Testis (tissue), 2 donors: ENCODE measurements at regions not wholly inside any gene's neighbourhood (a gene's known extent, or its start where the extent isn't known, plus 50 kb on each side); places are given as distances from the start of the nearest gene placed in this dataset.

Source experiments
- DNase-seq: peaks from one replicate; pipeline ENCODE4 v3.0.0-alpha.2; 2019
- H3K27ac ChIP-seq, 2 donors: fragments of 200-600 bp; sonication (generic); one replicate each; pipeline ENCODE4 v1.5.1; 2019
- H3K27me3 ChIP-seq: fragments of 200-600 bp; sonication (generic); one replicate; pipeline ENCODE4 v1.5.1; 2019
- H3K36me3 ChIP-seq: fragments of 200-600 bp; sonication (generic); one replicate; pipeline ENCODE4 v1.5.1; 2017; ENCODE audit warnings: low read depth; ENCODE audit errors: missing control alignments
- H3K4me1 ChIP-seq: fragments of 200-600 bp; sonication (generic); one replicate; pipeline ENCODE4 v1.5.1; 2019
- H3K4me3 ChIP-seq, 2 donors: fragments of 200-600 bp; sonication (generic); one replicate each; pipeline ENCODE4 v1.5.1; 2017 to 2019
- H3K9me3 ChIP-seq: fragments of 200-600 bp; sonication (generic); one replicate; pipeline ENCODE4 v1.5.1; 2017
- POLR2A ChIP-seq: fragments of 450-650 bp; IDR thresholded peaks from one replicate; pipeline ENCODE4 v1.6.1; 2017; ENCODE audit warnings: antibody characterized with exemption, mild to moderate bottlenecking, moderate library complexity
- WGBS, 2 donors: methylation state at CpG; one replicate each; pipeline ENCODE4 v1.1.5; 2018; 5-methylcytosine and 5-hydroxymethylcytosine counted together
- intact Hi-C: fragments of 100-400 bp; cut with DNase I; formaldehyde crosslinking; loops from one replicate; pipeline ENCODE4 v1.15.1; 2023; ENCODE audit warnings: low total_unique reads
- TF ChIP-seq, protein P1 (sequence below), 3 experiments: fragments of 450-650 bp in 2 of 3; fragments of 200-600 bp in 1 of 3; sonication (generic) in 1 of 3; IDR thresholded peaks; one replicate each; pipeline ENCODE4 v1.5.1; 2016 to 2019; ENCODE audit warnings: antibody characterized with exemption in 3 of 3, mild to moderate bottlenecking in 2 of 3, moderate library complexity in 1 of 3

DNA sequence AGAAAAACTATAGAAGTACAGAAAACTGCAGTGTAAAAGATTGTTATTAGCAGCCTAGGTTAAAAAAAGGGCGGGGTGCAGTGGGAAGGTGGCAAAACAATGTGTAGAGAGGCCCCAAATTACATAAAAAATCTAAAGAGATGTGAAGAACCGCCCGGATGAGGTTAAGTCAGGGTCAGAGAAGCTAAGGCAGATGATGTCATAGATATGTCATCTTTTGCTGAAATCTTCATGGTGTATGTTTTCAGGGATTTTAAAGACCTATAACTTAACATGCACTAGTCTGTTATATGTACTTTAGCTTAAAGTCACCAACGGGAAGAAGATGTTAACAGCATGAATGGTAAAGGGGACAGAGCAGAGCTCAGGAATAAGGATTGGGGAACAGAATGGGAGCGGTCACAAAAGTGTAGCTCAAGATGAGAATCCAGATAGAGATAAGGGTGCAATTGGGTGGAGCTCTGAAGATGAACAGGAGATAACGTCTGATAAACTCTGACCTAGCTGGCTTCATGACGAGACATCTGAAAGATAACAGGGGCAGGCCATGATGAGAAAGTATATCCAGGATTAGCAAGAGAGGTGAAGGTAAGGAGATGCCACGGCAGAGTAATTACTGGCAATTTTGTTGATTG lies 83.4 kb downstream of the TFAP2A start:
- Histone ChIP-seq H3K4me1 (no peaks in the 10 kb centered on the region), H3K36me3 (no peaks in the 10 kb centered on the region), H3K9me3 (no peaks in the 10 kb centered on the region), H3K27me3 (no peaks in the 10 kb centered on the region), H3K27ac (no peak overlapping the region), H3K4me3 (no peak overlapping the region)
- no peak for TF ChIP-seq POLR2A
- TF ChIP-seq, protein P1, sequence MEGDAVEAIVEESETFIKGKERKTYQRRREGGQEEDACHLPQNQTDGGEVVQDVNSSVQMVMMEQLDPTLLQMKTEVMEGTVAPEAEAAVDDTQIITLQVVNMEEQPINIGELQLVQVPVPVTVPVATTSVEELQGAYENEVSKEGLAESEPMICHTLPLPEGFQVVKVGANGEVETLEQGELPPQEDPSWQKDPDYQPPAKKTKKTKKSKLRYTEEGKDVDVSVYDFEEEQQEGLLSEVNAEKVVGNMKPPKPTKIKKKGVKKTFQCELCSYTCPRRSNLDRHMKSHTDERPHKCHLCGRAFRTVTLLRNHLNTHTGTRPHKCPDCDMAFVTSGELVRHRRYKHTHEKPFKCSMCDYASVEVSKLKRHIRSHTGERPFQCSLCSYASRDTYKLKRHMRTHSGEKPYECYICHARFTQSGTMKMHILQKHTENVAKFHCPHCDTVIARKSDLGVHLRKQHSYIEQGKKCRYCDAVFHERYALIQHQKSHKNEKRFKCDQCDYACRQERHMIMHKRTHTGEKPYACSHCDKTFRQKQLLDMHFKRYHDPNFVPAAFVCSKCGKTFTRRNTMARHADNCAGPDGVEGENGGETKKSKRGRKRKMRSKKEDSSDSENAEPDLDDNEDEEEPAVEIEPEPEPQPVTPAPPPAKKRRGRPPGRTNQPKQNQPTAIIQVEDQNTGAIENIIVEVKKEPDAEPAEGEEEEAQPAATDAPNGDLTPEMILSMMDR (IDR thresholded peaks at IDR 0.05): no peak
- no peak for DNase-seq
- 61 to 70% methylated on average over 8 of the region's 8 CpGs for WGBS, 2 donors
- intact Hi-C loops: no loop called here

DNA sequence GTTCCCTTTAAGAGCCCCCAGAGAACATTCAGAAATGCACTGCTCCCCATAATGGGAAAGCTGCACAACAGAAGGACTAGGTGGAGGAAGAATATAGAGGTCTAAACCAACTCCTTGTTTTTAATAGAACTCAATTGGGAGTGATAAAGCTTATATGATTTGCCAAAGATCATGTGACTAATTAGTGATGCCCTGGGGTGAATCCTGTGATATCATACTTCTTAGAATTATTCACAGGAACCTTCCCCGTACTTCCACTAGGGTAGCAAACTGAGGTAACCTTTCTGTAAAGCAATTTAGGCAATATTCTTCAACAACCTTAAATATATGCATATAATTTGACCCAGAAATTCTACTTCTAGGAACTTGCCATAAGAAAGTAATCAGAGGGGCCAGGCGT lies 84.4 kb downstream of the TFAP2A start:
- intact Hi-C loops: no loop called here
- no peaks in the 10 kb centered on the region for H3K36me3 ChIP-seq
- H3K27me3 ChIP-seq: no peaks in the 10 kb centered on the region
- H3K4me1 ChIP-seq: no peaks in the 10 kb centered on the region
- H3K4me3 ChIP-seq: no peak overlapping the region
- no peak overlapping the region for H3K27ac ChIP-seq
- DNase-seq: no peak
- H3K9me3 ChIP-seq: no peaks in the 10 kb centered on the region
- WGBS, 2 donors: 63 to 89% methylated on average over 2 of the region's 2 CpGs
- TF ChIP-seq, protein P1 (IDR thresholded peaks at IDR 0.05): no peak
- TF ChIP-seq POLR2A: no peak

DNA sequence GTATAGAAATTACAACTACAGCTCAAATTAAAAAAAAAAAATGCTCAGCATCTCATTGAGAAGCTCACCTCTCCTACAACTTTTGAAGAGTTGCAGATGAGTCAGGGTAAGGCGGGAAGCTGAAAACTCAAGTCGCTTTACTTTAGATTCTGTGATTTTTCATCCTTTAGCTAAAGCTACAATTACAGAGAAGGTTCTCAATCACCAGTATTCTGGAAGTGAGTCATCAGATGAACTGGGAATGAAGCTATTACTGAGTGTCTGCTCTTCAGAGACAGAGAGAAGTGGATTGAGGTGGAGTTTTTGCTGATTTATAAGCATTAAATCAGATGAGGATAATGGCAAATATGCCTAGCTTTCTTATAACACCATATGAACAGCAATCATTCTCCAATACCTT lies 91.9 kb downstream of the TFAP2A start:
- TF ChIP-seq POLR2A: no peak
- TF ChIP-seq, protein P1 (IDR thresholded peaks at IDR 0.05): no peak
- no peaks in the 10 kb centered on the region for H3K27me3 ChIP-seq
- no peaks in the 10 kb centered on the region for H3K4me1 ChIP-seq
- H3K36me3 ChIP-seq: no peaks in the 10 kb centered on the region
- no peaks in the 10 kb centered on the region for H3K9me3 ChIP-seq
- intact Hi-C loops: no loop called here
- no peak overlapping the region for H3K27ac ChIP-seq
- no peak overlapping the region for H3K4me3 ChIP-seq
- DNase-seq: no peak
- WGBS, 2 donors: 87 to 91% methylated on average over 2 of the region's 2 CpGs

DNA sequence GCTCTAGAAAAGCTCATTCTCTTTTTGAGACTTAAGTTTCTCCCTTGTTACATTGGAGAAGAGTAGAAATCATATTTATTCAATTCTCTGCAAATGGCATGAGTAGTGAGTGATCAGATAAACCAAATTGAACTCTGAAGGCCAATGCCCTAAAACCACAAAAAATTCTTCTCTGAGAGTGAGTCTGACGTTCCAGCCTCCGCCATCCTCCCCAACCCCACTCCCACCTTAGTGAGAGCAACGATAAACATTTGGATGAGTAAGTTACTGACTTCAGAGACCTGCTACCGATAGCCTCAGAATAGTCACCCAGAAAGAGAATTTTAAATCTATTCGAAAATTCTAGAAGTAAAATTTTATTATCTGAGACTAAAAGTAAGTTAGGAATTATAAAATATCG lies 94.6 kb downstream of the TFAP2A start:
- no peaks in the 10 kb centered on the region for H3K27me3 ChIP-seq
- no peak overlapping the region for H3K27ac ChIP-seq
- H3K36me3 ChIP-seq: no peaks in the 10 kb centered on the region
- H3K4me1 ChIP-seq: no peaks in the 10 kb centered on the region
- WGBS, 2 donors: 56 to 67% methylated on average over 6 of the region's 6 CpGs
- intact Hi-C loops: no loop called here
- TF ChIP-seq POLR2A: no peak
- TF ChIP-seq, protein P1 (IDR thresholded peaks at IDR 0.05): no peak
- H3K4me3 ChIP-seq: no peak overlapping the region
- no peaks in the 10 kb centered on the region for H3K9me3 ChIP-seq
- no peak for DNase-seq

DNA sequence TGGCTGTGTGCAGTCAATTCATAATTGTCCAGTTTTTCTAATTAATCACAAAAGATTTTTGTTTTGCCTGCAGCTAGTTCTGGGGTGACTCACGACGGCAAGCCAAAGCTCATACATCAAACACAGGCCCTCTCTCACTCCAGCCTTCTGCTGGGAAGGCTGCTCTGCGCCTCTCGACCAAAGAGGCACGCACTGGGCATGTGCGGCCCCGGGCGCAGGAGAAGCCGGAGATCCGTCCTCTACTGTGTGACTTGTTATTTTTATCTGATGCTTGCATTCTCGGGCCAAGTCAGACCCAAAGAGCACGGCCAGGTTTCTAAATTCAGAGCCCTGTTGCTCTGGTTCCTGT lies 98.5 kb downstream of the TFAP2A start:
- Histone ChIP-seq H3K27me3 (no peaks in the 10 kb centered on the region), H3K36me3 (no peaks in the 10 kb centered on the region), H3K4me1 (no peaks in the 10 kb centered on the region), H3K27ac (no peak overlapping the region), H3K9me3 (no peaks in the 10 kb centered on the region), H3K4me3 (no peak overlapping the region)
- DNase-seq: no peak
- WGBS, 2 donors: 53 to 55% methylated on average over 12 of the region's 12 CpGs
- no peak for TF ChIP-seq POLR2A
- TF ChIP-seq, protein P1 (IDR thresholded peaks at IDR 0.05): no peak
- intact Hi-C loops: no loop called here
